ENCODE measurements at regions not wholly inside any gene's neighbourhood (a gene's known extent, or its start where the extent isn't known, plus 50 kb on each side); places are given as distances from the start of the nearest gene placed in this dataset.
A peak's percentile ranks its signal among the peaks of the same experiment; 100 is the strongest.
"Not testable (repeated sequence)": the region's sequence is repeated elsewhere in the genome, so short reads cannot be mapped to it uniquely, and the experiment has no call there.

DNA sequence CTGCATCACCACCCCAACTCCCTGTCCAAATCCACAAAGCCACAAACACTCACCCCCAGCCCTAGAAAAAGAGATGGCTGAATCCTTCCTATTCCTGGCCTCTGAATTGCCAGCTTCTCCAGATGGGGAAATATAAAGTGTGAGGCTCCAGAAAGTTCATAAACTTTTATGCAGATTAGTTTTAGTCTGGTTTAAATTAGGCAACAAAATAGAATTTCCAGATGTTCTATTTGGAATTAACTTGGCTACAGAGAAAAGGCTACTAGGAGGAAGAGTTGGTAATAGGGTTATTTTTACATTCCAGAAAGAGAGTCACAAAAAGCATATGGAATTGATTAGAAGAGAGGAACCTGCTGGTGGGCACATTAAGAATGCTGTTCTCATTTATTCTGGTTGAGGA is 56.0 kb downstream of the EN1 start:
- DNase-seq (ENCODE audit: low spot score): no peak

- no peak for DNase-seq (ENCODE audit: low spot score)
Measured at GRCh38 chr2:118786746-118787145, 60.7 kb downstream of the EN1 start.

DNA sequence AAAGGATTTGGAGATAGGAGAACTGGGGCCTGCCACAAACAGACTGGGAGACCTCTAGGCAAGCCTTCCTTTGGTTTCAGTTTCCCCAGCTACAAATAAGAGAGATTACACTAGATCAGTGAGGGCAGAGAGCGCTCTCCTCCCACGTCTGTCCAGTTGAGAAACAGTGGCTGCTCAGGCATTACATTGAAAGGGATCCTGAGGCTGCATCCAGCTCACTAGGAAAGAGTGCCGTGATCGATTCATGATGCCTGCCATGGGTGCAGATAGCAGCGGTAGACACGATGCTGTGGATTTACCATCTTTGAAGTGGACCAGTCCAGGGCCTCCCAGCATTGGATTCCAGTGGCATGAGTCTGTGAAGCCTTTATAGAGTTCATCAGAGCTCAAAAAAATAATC is 62.6 kb downstream of the EN1 start:
- no peak for DNase-seq (ENCODE audit: low spot score)

- DNase-seq (ENCODE audit: low spot score): no peak
Measured at GRCh38 chr2:118779362-118779761, 68.1 kb downstream of the EN1 start.

DNA sequence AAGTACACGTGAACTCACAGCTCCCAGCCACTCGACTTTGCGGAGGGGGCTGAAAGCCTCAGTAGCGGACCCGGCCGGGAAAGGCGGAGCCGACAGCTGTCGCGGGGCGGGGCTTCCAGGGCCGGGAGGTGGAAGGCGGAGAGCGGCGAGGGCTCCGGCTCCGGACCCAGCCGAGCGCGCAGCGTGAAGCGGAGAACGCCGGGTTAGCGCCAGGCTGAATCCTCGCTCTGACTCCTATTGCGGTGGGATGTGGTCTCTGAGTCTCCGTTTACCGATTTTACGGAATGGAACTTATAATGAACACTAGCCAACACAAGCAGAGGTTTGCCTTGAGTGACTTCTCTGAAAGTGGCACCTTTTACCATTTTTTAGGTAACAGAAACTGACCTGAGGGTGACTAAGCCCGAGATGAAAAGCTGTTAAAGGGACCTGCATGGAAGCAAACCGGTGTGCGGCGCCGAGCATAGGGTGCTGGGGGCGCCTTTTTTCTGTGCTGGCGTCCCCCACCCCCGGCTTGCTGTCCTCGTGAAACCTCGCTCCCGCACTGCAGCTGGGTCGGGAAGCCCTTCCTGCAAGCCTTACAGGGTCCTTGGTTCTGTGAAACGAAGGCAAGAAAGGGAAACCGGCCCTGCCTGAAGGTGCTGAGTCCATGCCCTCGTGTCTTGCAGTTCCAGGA is 72.9 kb downstream of the EN1 start:
- peak; percentile 17 for DNase-seq (ENCODE audit: low spot score)

DNA sequence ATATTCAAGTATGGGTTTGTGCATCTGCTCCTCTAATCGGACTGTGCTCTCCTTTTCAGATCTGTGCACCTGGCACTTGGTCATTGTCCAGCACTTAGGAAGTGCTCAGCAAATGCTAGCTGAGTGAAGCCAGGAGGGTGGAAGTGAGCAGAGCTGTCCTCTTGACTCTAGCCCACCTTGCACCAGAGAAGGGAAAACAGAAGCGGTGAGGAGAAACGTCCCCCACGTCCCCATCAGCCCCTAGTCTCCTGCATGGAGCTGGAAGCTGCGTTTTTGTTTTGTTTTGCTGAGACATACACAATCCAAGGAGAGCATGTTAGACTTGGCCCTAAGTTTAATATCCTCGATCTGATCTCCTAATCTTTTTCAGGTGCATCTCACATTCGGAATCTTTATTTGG is 73.6 kb downstream of the EN1 start:
- DNase-seq (ENCODE audit: low spot score): no peak

DNA sequence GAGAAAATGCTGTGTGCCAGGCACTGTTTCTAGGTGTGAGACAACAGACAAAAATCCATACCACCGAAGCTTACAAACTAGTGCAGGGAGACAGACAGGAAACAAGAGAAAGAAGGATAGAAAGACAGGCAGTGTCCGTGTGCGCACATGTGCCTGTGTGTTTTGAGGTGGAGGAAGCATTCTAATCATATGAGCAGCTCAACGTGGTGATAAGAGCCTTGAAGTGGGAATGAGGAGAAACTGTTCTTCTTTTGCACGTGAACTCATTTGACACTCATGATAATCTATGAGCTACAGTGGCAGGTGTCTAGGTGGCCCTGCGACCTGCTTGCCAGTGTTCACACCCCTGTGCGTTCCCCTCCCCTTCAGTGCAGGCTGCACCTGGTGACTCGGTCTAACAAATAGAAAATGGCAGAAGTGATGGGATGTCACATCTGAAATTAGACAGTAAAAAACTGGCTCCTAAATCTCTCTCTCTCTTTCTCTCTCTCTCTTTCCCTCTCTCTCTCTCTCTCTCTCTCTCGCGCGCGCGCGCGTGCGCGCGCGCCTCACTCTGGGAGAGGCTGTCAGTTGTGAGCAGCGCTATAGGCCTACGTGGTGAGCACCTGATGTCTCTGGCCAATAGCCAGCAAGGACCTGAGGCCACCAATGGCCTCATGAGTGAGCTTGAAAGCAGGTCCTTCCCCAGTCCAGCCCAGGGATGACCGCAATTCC is 74.8 kb downstream of the EN1 start:
- DNase-seq (ENCODE audit: low spot score): no peak

DNA sequence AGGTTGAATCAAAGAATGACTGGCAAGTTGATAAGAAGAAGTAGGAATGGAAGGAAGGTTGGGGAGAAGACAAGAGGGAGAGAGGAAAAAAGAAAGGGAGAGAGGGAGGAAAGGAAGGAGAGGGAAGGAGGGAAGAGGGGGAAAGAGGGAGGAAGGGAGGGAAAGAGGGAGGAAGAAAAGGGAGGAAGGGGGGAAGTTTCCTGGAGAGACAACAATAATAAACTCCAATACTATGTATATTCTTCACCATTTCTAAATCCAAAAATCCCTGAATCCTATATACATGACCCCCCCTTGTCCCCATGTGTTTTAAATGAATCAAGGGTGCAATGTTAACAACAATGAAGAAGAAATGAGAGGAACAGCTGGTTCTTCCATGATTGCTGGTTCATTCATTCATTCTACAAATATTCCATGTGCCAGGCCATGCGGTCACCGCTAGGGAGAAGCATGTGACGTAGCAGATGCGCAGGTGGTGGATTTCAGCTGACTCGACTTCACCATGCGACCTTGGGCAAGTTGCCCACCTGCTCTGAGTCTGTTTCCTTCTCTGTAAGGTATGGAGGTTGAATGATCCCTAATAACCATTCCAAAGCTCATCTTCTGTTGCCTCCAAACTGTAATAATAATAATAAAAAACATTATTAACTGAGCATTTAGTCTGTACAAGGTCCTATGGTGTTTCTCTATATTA is 77.6 kb downstream of the EN1 start:
- no peak for DNase-seq (ENCODE audit: low spot score)

DNA sequence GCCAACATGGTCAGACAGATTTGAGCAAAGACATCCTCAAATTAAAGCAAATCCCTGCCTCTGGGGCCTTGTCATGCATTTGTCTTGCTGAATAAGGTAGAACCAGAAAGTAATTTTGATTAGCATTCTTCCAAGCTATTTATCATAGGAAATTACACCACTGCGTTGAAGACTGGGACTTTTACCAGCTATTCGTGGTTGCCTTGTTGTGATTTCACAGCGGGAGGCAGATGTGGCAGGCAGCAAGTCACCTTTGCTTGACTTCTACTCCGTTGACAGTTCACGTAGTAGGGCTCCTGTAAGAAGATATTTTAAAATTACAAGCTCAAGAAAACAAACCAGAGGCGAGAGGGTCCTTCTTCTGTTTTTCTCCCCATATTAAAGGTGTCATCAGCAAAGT is 80.6 kb downstream of the EN1 start:
- DNase-seq (ENCODE audit: low spot score): no peak

GRCh38 chr2:118764855-118765254 is 82.6 kb downstream of the EN1 start:
- no peak for DNase-seq (ENCODE audit: low spot score)

- peak; percentile 8 for DNase-seq (ENCODE audit: low spot score)
Measured at GRCh38 chr2:118763797-118764196, 83.7 kb downstream of the EN1 start.

DNA sequence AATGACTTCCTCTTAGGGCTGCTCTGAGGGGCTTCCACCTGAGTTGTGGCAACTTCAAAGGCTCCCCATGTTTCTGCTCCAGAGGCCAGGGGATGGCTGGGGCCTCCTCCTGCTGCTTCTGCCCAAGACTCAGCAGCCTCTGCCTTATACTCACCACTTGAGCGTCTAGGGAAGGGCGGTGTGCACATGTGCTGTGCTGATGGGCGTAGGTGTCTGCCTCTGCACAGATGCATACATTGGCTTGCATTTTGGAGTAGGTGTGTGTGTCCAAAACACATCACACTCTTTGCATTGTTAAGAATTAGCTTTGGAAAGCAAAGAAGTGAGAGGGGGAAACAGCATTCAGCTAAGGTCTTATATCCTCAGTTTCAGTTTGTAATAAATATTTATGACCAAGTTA is 85.2 kb downstream of the EN1 start:
- DNase-seq (ENCODE audit: low spot score): no peak

DNA sequence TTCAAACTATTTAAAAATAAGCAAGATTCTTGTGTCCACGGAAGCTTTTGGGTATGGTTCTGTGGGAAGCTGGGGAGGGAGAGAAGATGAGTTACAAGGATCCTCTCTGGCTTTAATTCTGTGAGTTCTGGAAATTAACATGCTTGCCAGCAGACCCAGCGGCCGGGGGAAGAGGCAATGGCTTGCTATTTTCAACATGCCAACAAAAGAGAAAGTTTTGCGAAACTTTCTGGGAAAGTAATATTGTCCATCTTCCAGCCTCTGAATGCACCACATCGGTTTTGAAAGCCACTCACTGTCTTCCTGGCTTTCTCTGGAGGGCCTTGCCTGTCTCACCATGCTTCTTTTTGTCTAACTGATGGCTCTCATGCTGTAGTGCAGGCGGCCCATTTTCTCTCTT is 85.7 kb downstream of the EN1 start:
- DNase-seq (ENCODE audit: low spot score): no peak

- DNase-seq (ENCODE audit: low spot score): no peak
Measured at GRCh38 chr2:118755901-118756300, 91.5 kb downstream of the EN1 start.

DNA sequence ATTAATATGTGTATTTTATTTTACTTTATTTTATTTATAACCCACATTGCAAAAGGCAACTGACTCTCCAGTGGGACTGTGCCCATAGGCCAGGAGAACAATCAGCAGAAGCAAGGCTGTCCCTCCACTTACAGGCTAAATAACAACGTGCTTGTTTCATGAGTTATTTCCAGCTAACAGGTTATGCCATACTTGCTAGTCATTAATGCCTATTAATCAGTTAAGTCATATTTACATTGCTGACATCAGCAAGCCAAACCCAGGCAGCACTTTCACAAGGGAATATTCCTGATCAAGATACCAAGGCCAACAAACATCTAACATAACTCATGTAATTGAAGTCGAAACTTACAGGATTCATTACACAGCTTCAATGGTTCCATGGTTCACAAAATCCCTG is 92.1 kb downstream of the EN1 start:
- no peak for DNase-seq (ENCODE audit: low spot score)

GRCh38 chr2:118752762-118753429 is 94.6 kb downstream of the EN1 start:
- no peak for DNase-seq (ENCODE audit: low spot score)

- peak; percentile 2 for DNase-seq (ENCODE audit: low spot score)
Measured at GRCh38 chr2:118750959-118751565, 96.4 kb downstream of the EN1 start.

- no peak for DNase-seq (ENCODE audit: low spot score)
Measured at GRCh38 chr2:118748245-118748885, 99.1 kb downstream of the EN1 start.

DNA sequence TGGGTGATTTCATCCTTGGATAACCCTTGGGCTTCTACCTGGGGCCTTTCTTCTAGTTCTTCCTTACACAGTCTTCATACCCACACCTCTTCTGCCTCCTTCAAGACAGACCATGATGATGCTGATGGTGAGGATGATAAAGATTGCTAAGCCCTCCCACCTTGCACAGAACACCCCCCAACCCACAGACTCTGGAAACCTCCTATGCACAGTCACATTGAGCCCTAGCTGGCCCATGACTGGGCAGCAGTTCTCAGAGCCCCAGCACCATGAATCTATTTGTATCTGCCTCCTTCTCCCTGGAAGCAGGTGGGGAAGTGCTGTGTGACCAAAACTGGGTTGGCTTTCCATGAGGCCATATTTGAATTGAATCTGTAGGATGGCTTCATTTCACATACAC is 99.8 kb downstream of the EN1 start:
- no peak for DNase-seq (ENCODE audit: low spot score)

- no peak for DNase-seq (ENCODE audit: low spot score)
Measured at GRCh38 chr2:118747066-118747465, 100.4 kb downstream of the EN1 start.

DNA sequence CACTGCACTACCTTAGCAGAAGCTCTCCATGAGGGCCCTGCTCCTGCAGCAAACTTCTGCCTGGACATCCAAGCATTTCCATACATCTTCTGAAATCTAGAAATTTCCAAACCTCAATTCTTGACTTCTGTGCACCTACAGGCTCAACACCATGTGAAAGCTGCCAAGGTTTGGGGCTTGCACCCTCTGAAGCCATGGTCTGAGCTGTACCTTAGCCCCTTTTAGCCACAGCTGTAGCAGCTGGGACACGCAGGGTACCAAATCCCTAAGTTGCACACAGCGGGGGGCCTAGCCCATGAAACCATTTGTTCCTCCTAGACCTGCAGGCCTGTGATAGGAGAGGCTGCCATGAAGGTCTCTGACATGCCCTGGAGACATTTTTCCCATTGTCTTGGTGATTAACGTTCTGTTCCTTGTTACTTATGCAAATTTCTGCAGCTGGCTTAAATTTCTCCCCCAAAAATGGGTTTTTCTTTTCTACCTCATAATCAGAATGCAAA is 102.7 kb downstream of the EN1 start:
- DNase-seq (ENCODE audit: low spot score): not testable (repeated sequence)
